ENCODE measurements at regions not wholly inside any gene's neighbourhood (a gene's known extent, or its start where the extent isn't known, plus 50 kb on each side); places are given as distances from the start of the nearest gene placed in this dataset.

GRCh38 chr12:25689996-25690501 lies 137.0 kb upstream of the LMNTD1 start:
- intact Hi-C loops (cut with DNase I) = no loop called here
- H3K27ac ChIP-seq = no peak overlapping the region
- TF ChIP-seq CTCF (IDR thresholded peaks at IDR 0.05) = no peak
- no peak for TF ChIP-seq POLR2A (IDR thresholded peaks at IDR 0.05)
- TF ChIP-seq POLR2AphosphoS5 (IDR thresholded peaks at IDR 0.05; ENCODE audit: insufficient read depth in 1 of 2, low read depth in 1 of 2) = no peak
- peaks cover 27% of the 10 kb centered on the region for H3K4me1 ChIP-seq
- H3K4me3 ChIP-seq = no peak overlapping the region
- no peaks in the 10 kb centered on the region for H3K36me3 ChIP-seq
- H3K9me3 ChIP-seq = no peaks in the 10 kb centered on the region
- no peak for DNase-seq (ENCODE audit: extremely low spot score in 2 of 2)
- no peaks in the 10 kb centered on the region for H3K27me3 ChIP-seq

- TF ChIP-seq POLR2AphosphoS5 (IDR thresholded peaks at IDR 0.05; ENCODE audit: insufficient read depth in 1 of 2, low read depth in 1 of 2) = no peak
- no peak for TF ChIP-seq CTCF (IDR thresholded peaks at IDR 0.05)
- Histone ChIP-seq H3K27ac (peak overlapping the region; percentile 60), H3K9me3 (no peaks in the 10 kb centered on the region)
Measured at GRCh38 chr12:25690996-25691864, 138.1 kb upstream of the LMNTD1 start.

GRCh38 chr12:25691865-25692114 lies 138.7 kb upstream of the LMNTD1 start:
- Histone ChIP-seq H3K9me3 (no peaks in the 10 kb centered on the region), H3K36me3 (no peaks in the 10 kb centered on the region), H3K4me1 (peaks cover 27% of the 10 kb centered on the region), H3K4me3 (no peak overlapping the region), H3K27me3 (no peaks in the 10 kb centered on the region), H3K27ac (peak overlapping the region; percentile 60)
- intact Hi-C loops (cut with DNase I) = no loop called here
- DNase-seq (ENCODE audit: extremely low spot score in 2 of 2) = no peak
- TF ChIP-seq CTCF (IDR thresholded peaks at IDR 0.05) = no peak
- no peak for TF ChIP-seq POLR2A (IDR thresholded peaks at IDR 0.05)
- no peak for TF ChIP-seq POLR2AphosphoS5 (IDR thresholded peaks at IDR 0.05; ENCODE audit: insufficient read depth in 1 of 2, low read depth in 1 of 2)

More at GRCh38 chr12:25690996-25691864, 138.1 kb upstream of the LMNTD1 start:
- no peak overlapping the region for H3K4me3 ChIP-seq
- intact Hi-C loops (cut with DNase I) = no loop called here
- H3K27me3 ChIP-seq = no peaks in the 10 kb centered on the region
- no peak for DNase-seq (ENCODE audit: extremely low spot score in 2 of 2)
- no peaks in the 10 kb centered on the region for H3K36me3 ChIP-seq
- H3K4me1 ChIP-seq = peaks cover 27% of the 10 kb centered on the region

- DNase-seq (ENCODE audit: extremely low spot score in 2 of 2) = no peak
- no peak overlapping the region for H3K4me3 ChIP-seq
- intact Hi-C loops (cut with DNase I) = no loop called here
- peaks cover 27% of the 10 kb centered on the region for H3K4me1 ChIP-seq
- TF ChIP-seq CTCF (IDR thresholded peaks at IDR 0.05) = no peak
- TF ChIP-seq POLR2A (IDR thresholded peaks at IDR 0.05) = no peak
- no peak for TF ChIP-seq POLR2AphosphoS5 (IDR thresholded peaks at IDR 0.05; ENCODE audit: insufficient read depth in 1 of 2, low read depth in 1 of 2)
- H3K36me3 ChIP-seq = no peaks in the 10 kb centered on the region
- no peaks in the 10 kb centered on the region for H3K27me3 ChIP-seq
- H3K27ac ChIP-seq = peak overlapping the region; percentile 60
- no peaks in the 10 kb centered on the region for H3K9me3 ChIP-seq
Measured at GRCh38 chr12:25692115-25693035, 139.3 kb upstream of the LMNTD1 start.
